WERI-Rb-1 (cell line): ENCODE measurements at regions not wholly inside any gene's neighbourhood (a gene's known extent, or its start where the extent isn't known, plus 50 kb on each side); places are given as distances from the start of the nearest gene placed in this dataset.

Experiments used
- DNase-seq: peaks from one replicate; pipeline ENCODE4 v3.0.0-alpha.2; 2020
- H3K27ac ChIP-seq: fragments of 250-450 bp; sonication (Bioruptor Pico); 2 replicates; pipeline ENCODE4 v1.5.1; 2020; ENCODE audit warnings: mild to moderate bottlenecking, moderate library complexity
- H3K27me3 ChIP-seq: fragments of 250-450 bp; sonication (Bioruptor Pico); 2 replicates; pipeline ENCODE4 v1.5.1; 2021; ENCODE audit warnings: mild to moderate bottlenecking, low read depth, moderate library complexity; ENCODE audit not compliant: insufficient read depth, severe bottlenecking
- H3K36me3 ChIP-seq: fragments of 250-450 bp; sonication (Bioruptor Pico); 2 replicates; pipeline ENCODE4 v1.5.1; 2020; ENCODE audit warnings: mild to moderate bottlenecking, moderate library complexity
- H3K4me3 ChIP-seq: 2 replicates; pipeline ENCODE4 v1.5.1; 2011; ENCODE audit warnings: low read depth, mild to moderate bottlenecking, control low read depth, low read length
- H3K9me3 ChIP-seq: fragments of 250-450 bp; sonication (Bioruptor Pico); 2 replicates; pipeline ENCODE4 v1.5.1; 2021; ENCODE audit warnings: mild to moderate bottlenecking, moderate library complexity; ENCODE audit not compliant: severe bottlenecking
- CTCF ChIP-seq: IDR thresholded peaks from 2 replicates; pipeline ENCODE4 v1.5.1; 2011; ENCODE audit warnings: low read depth, mild to moderate bottlenecking, control low read depth, inconsistent platforms, low read length

GRCh38 chr1:178645157-178645807, 79.8 kb upstream of the RALGPS2 start:
- no peaks in the 10 kb centered on the region for H3K27me3 ChIP-seq
- no peak overlapping the region for H3K4me3 ChIP-seq
- peak; percentile 55 for DNase-seq
- no peak for TF ChIP-seq CTCF
- H3K9me3 ChIP-seq, result no peaks in the 10 kb centered on the region
- H3K36me3 ChIP-seq, result no peaks in the 10 kb centered on the region
- peak overlapping the region; percentile 47 for H3K27ac ChIP-seq

- no peak for DNase-seq
- H3K4me3 ChIP-seq, result no peak overlapping the region
- H3K36me3 ChIP-seq, result no peaks in the 10 kb centered on the region
- H3K9me3 ChIP-seq, result no peaks in the 10 kb centered on the region
- TF ChIP-seq CTCF, result no peak
- H3K27me3 ChIP-seq, result no peaks in the 10 kb centered on the region
- no peak overlapping the region; the same call in 1 of the 2 replicates for H3K27ac ChIP-seq
These were observed 79.2 kb upstream of the RALGPS2 start for GRCh38 chr1:178645808-178646200.

- Histone ChIP-seq H3K36me3 (no peaks in the 10 kb centered on the region), H3K4me3 (no peak overlapping the region), H3K9me3 (no peaks in the 10 kb centered on the region), H3K27ac (no peak overlapping the region), H3K27me3 (no peaks in the 10 kb centered on the region)
- TF ChIP-seq CTCF, result no peak
- no peak for DNase-seq
These were observed 78.2 kb upstream of the RALGPS2 start for GRCh38 chr1:178646821-178647220.

GRCh38 chr1:178648151-178648550, 76.9 kb upstream of the RALGPS2 start:
- no peaks in the 10 kb centered on the region for H3K27me3 ChIP-seq
- TF ChIP-seq CTCF, result no peak
- H3K9me3 ChIP-seq, result no peaks in the 10 kb centered on the region
- DNase-seq, result no peak
- H3K36me3 ChIP-seq, result no peaks in the 10 kb centered on the region
- H3K27ac ChIP-seq, result no peak overlapping the region
- H3K4me3 ChIP-seq, result no peak overlapping the region

GRCh38 chr1:178649582-178650350, 75.3 kb upstream of the RALGPS2 start:
- no peak for TF ChIP-seq CTCF
- no peak for DNase-seq
- Histone ChIP-seq H3K27ac (peak overlapping the region; percentile 30; the same call in 1 of the 2 replicates), H3K9me3 (no peaks in the 10 kb centered on the region), H3K27me3 (no peaks in the 10 kb centered on the region), H3K36me3 (no peaks in the 10 kb centered on the region), H3K4me3 (no peak overlapping the region)
